ENCODE measurements at regions not wholly inside any gene's neighbourhood (a gene's known extent, or its start where the extent isn't known, plus 50 kb on each side); places are given as distances from the start of the nearest gene placed in this dataset.

- Histone ChIP-seq H3K4me3 (no peak overlapping the region), H4K20me1 (replicated peaks; ENCODE audit: insufficient read depth) (no peaks in the 10 kb centered on the region), H3K79me2 (replicated peaks; ENCODE audit: insufficient read depth) (no peaks in the 10 kb centered on the region), H3K27me3 (ENCODE audit: insufficient read depth) (no peaks in the 10 kb centered on the region), H3K4me2 (no peak overlapping the region), H3K36me3 (ENCODE audit: insufficient read depth) (no peaks in the 10 kb centered on the region), H3K9me2 (ENCODE audit: insufficient read depth) (0 out of 2 replicates have a peak, but pooled peaks cover 8% of the 10 kb centered on the region), H2AFZ (no peak overlapping the region; the same call in 1 of the 2 replicates), H3K4me1 (ENCODE audit: insufficient read depth) (no peaks in the 10 kb centered on the region; the same call in 1 of the 2 replicates), H3K27ac (ENCODE audit: low read depth) (no peak overlapping the region), H3F3A (replicated peaks; ENCODE audit: low read depth) (no peaks in the 10 kb centered on the region)
- ATAC-seq (no peak), DNase-seq (ENCODE audit: low spot score) (no peak)
- Mint-ChIP-seq H3K27ac (no peak overlapping the region), H3K9me3 (peaks cover 12% of the 10 kb centered on the region; the same call in 2 of the 3 replicates), H3K36me3 (ENCODE audit: low read depth) (no peaks in the 10 kb centered on the region), H3K4me3 (no peak overlapping the region), H3K27me3 (ENCODE audit: insufficient read depth, low read depth, poor library complexity) (peaks cover 2% of the 10 kb centered on the region), H3K4me1 (peaks cover 5% of the 10 kb centered on the region; the same call in 2 of the 3 replicates)
- TF ChIP-seq ZNF462 (CRISPR knock-in tag; IDR thresholded peaks at IDR 0.05): peak; percentile 88
- TF ChIP-seq ZNF114 (CRISPR knock-in tag; IDR thresholded peaks at IDR 0.05): no peak
Measured at GRCh38 chr2:52724585-52724984, 1043.0 kb upstream of the CHAC2 start.

GRCh38 chr2:52717836-52718235 is 1049.8 kb upstream of the CHAC2 start:
- H3K4me3 ChIP-seq: no peak overlapping the region
- H3K36me3 ChIP-seq (ENCODE audit: insufficient read depth): no peaks in the 10 kb centered on the region
- no peak for DNase-seq (ENCODE audit: low spot score)
- H3K27me3 ChIP-seq (ENCODE audit: insufficient read depth): no peaks in the 10 kb centered on the region
- H3K4me1 ChIP-seq (ENCODE audit: insufficient read depth): no peaks in the 10 kb centered on the region
- H4K20me1 ChIP-seq (replicated peaks; ENCODE audit: insufficient read depth): no peaks in the 10 kb centered on the region
- Mint-ChIP-seq H3K27ac (no peak overlapping the region), H3K4me1 (no peaks in the 10 kb centered on the region), H3K27me3 (ENCODE audit: insufficient read depth, low read depth, poor library complexity) (no peaks in the 10 kb centered on the region), H3K36me3 (ENCODE audit: low read depth) (no peaks in the 10 kb centered on the region), H3K4me3 (no peak overlapping the region), H3K9me3 (no peaks in the 10 kb centered on the region)
- H3K79me2 ChIP-seq (replicated peaks; ENCODE audit: insufficient read depth): no peaks in the 10 kb centered on the region
- no peak overlapping the region for H2AFZ ChIP-seq
- ATAC-seq: no peak
- H3K4me2 ChIP-seq: no peak overlapping the region
- no peaks in the 10 kb centered on the region for H3F3A ChIP-seq (replicated peaks; ENCODE audit: low read depth)
- 0 out of 2 replicates have a peak, but pooled peaks cover 1% of the 10 kb centered on the region for H3K9me2 ChIP-seq (ENCODE audit: insufficient read depth)
- H3K27ac ChIP-seq (ENCODE audit: low read depth): no peak overlapping the region
- TF ChIP-seq ZNF114 (CRISPR knock-in tag; IDR thresholded peaks at IDR 0.05) (no peak), ZNF462 (CRISPR knock-in tag; IDR thresholded peaks at IDR 0.05) (no peak), EZH2phosphoT487 (IDR thresholded peaks at IDR 0.05; ENCODE audit: unreplicated experiment) (no peak), ZNF331 (CRISPR knock-in tag; IDR thresholded peaks at IDR 0.05; ENCODE audit: low read depth) (no peak)

Data from GM23338 (cell line).